H9 (cell line): ENCODE measurements at regions not wholly inside any gene's neighbourhood (a gene's known extent, or its start where the extent isn't known, plus 50 kb on each side); places are given as distances from the start of the nearest gene placed in this dataset.

Experiments
- DNase-seq: peaks from one replicate; pipeline ENCODE4 v3.0.0-alpha.2; 2017
- H2AFZ ChIP-seq: one replicate; pipeline ENCODE4 v1.6.1; 2013; ENCODE audit warnings: mild to moderate bottlenecking, low read length, control low read depth, moderate library complexity
- H2AK5ac ChIP-seq: 2 replicates; pipeline ENCODE4 v1.6.1; 2013; ENCODE audit warnings: low read length, control low read depth, mixed read lengths; ENCODE audit not compliant: insufficient read length
- H2BK120ac ChIP-seq: one replicate; pipeline ENCODE4 v1.6.1; 2013; ENCODE audit warnings: low read depth, mild to moderate bottlenecking, low read length, control low read depth, inconsistent platforms; ENCODE audit not compliant: poor library complexity, severe bottlenecking
- H2BK12ac ChIP-seq: 2 replicates; pipeline ENCODE4 v1.6.1; 2013; ENCODE audit warnings: low read length, control low read depth, mixed read lengths, low read depth; ENCODE audit not compliant: insufficient read length
- H2BK15ac ChIP-seq: 2 replicates; pipeline ENCODE4 v1.6.1; 2013; ENCODE audit warnings: low read depth, low read length, control low read depth
- H2BK20ac ChIP-seq: one replicate; pipeline ENCODE4 v1.6.1; 2013; ENCODE audit warnings: low read depth, mild to moderate bottlenecking, low read length, control low read depth, inconsistent platforms; ENCODE audit not compliant: poor library complexity, severe bottlenecking
- H2BK5ac ChIP-seq: 2 replicates; pipeline ENCODE4 v1.6.1; 2013; ENCODE audit warnings: low read length, control low read depth, mixed read lengths; ENCODE audit not compliant: insufficient read length
- H3K14ac ChIP-seq: 2 replicates; pipeline ENCODE4 v1.6.1; 2013; ENCODE audit warnings: low read length, control low read depth; ENCODE audit not compliant: insufficient read depth
- H3K18ac ChIP-seq: 2 replicates; pipeline ENCODE4 v1.6.1; 2013; ENCODE audit warnings: low read depth, mild to moderate bottlenecking, mixed read lengths, low read length, control low read depth; ENCODE audit not compliant: insufficient read length
- H3K23ac ChIP-seq: 2 replicates; pipeline ENCODE4 v1.6.1; 2013; ENCODE audit warnings: low read length, control low read depth, mixed read lengths, low read depth; ENCODE audit not compliant: insufficient read length
- H3K23me2 ChIP-seq: 2 replicates; pipeline ENCODE4 v1.6.1; 2013; ENCODE audit warnings: low read depth, mild to moderate bottlenecking, mixed read lengths, low read length, control low read depth; ENCODE audit not compliant: insufficient read length, poor library complexity, severe bottlenecking
- H3K27ac ChIP-seq: 2 replicates; pipeline ENCODE4 v1.5.1; 2013; ENCODE audit warnings: low read length, control low read depth, mixed read lengths, low read depth; ENCODE audit not compliant: insufficient read length
- H3K27me3 ChIP-seq: 2 replicates; pipeline ENCODE4 v1.6.1; 2013; ENCODE audit warnings: low read length, control low read depth, inconsistent platforms; ENCODE audit not compliant: insufficient read depth
- H3K4ac ChIP-seq: 2 replicates; pipeline ENCODE4 v1.6.1; 2013; ENCODE audit warnings: low read depth, mild to moderate bottlenecking, control low read depth, inconsistent platforms, low read length, moderate library complexity
- H3K4me1 ChIP-seq: 2 replicates; pipeline ENCODE4 v1.6.1; 2013; ENCODE audit warnings: low read length, control low read depth, inconsistent platforms; ENCODE audit not compliant: insufficient read depth
- H3K4me2 ChIP-seq: 2 replicates; pipeline ENCODE4 v1.6.1; 2013; ENCODE audit warnings: low read length, control low read depth, mixed read lengths; ENCODE audit not compliant: insufficient read length, insufficient read depth
- H3K56ac ChIP-seq: 2 replicates; pipeline ENCODE4 v1.6.1; 2013; ENCODE audit warnings: low read depth, mild to moderate bottlenecking, mixed read lengths, low read length, control low read depth; ENCODE audit not compliant: insufficient read length
- H3K79me1 ChIP-seq: 2 replicates; pipeline ENCODE4 v1.6.1; 2013; ENCODE audit warnings: low read depth, mild to moderate bottlenecking, moderate library complexity, low read length, control low read depth, inconsistent platforms; ENCODE audit not compliant: insufficient read depth, poor library complexity, severe bottlenecking
- H3K79me2 ChIP-seq: 2 replicates; pipeline ENCODE4 v1.6.1; 2013; ENCODE audit warnings: low read length, control low read depth, inconsistent platforms; ENCODE audit not compliant: insufficient read depth
- H3K9ac ChIP-seq: 2 replicates; pipeline ENCODE4 v1.6.1; 2013; ENCODE audit warnings: low read length, control low read depth, mixed read lengths; ENCODE audit not compliant: insufficient read length; ENCODE audit errors: extremely low read depth
- H3K9me3 ChIP-seq: one replicate; pipeline ENCODE4 v1.6.1; 2013; ENCODE audit warnings: low read depth, low read length, inconsistent platforms; ENCODE audit not compliant: control insufficient read depth
- H3T11ph ChIP-seq: one replicate; pipeline ENCODE4 v1.6.1; 2013; ENCODE audit warnings: mild to moderate bottlenecking, low read length, control low read depth, inconsistent platforms
- H4K20me1 ChIP-seq: one replicate; pipeline ENCODE4 v1.6.1; 2013; ENCODE audit not compliant: control insufficient read depth, insufficient read length, insufficient read depth
- H4K5ac ChIP-seq: 2 replicates; pipeline ENCODE4 v1.6.1; 2013; ENCODE audit warnings: low read depth, mild to moderate bottlenecking, mixed read lengths, low read length, control low read depth; ENCODE audit not compliant: insufficient read length
- H4K8ac ChIP-seq: replicated peaks from 2 replicates; pipeline ENCODE4 v1.6.1; 2013; ENCODE audit warnings: low read length, control low read depth, mixed read lengths, low read depth; ENCODE audit not compliant: insufficient read length
- H4K91ac ChIP-seq: 2 replicates; pipeline ENCODE4 v1.6.1; 2013; ENCODE audit warnings: low read depth, mild to moderate bottlenecking, moderate library complexity, mixed read lengths, low read length, control low read depth; ENCODE audit not compliant: insufficient read length
- H3K27ac Mint-ChIP-seq, 3 experiments: 2 replicates in 2 of 3; 3 replicates in 1 of 3; pipeline ENCODE4 v1.8.0; 2020 to 2021; ENCODE audit warnings: mixed read lengths in 3 of 3, mild to moderate bottlenecking in 1 of 3, moderate library complexity in 1 of 3
- H3K27me3 Mint-ChIP-seq: 2 replicates; pipeline ENCODE4 v1.8.0; 2021; ENCODE audit warnings: low read depth, mild to moderate bottlenecking, moderate library complexity, mixed read lengths
- H3K36me3 Mint-ChIP-seq, 3 experiments: 2 replicates in 2 of 3; 3 replicates in 1 of 3; pipeline ENCODE4 v1.8.0; 2020 to 2021; ENCODE audit warnings: low read depth in 3 of 3, mixed read lengths in 3 of 3; ENCODE audit not compliant: insufficient read depth in 1 of 3
- H3K4me1 Mint-ChIP-seq, 2 experiments: 2 replicates each; pipeline ENCODE4 v1.8.0; 2020; ENCODE audit warnings: mixed read lengths in 2 of 2
- H3K4me3 Mint-ChIP-seq, 2 experiments: 2 replicates in 1 of 2; 3 replicates in 1 of 2; pipeline ENCODE4 v1.8.0; 2020 to 2021; ENCODE audit warnings: mild to moderate bottlenecking in 2 of 2, mixed read lengths in 2 of 2, moderate library complexity in 1 of 2
- H3K9me3 Mint-ChIP-seq, 2 experiments: 2 replicates in 1 of 2; 3 replicates in 1 of 2; pipeline ENCODE4 v1.8.0; 2020; ENCODE audit warnings: mild to moderate bottlenecking in 2 of 2, mixed read lengths in 2 of 2, moderate library complexity in 1 of 2
- CTCF ChIP-seq: fragments of 200-600 bp; sonication (generic); conservative IDR thresholded peaks from 3 replicates; pipeline ENCODE4 v1.8.0; 2021; ENCODE audit warnings: antibody characterized with exemption, mild to moderate bottlenecking
- WGBS: extraction: QIAGEN DNeasy Blood & Tissue Kit; methylation state at CpG from one replicate; pipeline ENCODE4 v1.1.7; 2013; ENCODE audit warnings: missing lambda C conversion rate, low lambda C conversion rate, mixed read lengths; ENCODE audit not compliant: insufficient read length; ENCODE audit errors: extremely low coverage; 5-methylcytosine and 5-hydroxymethylcytosine counted together

- Histone ChIP-seq H4K20me1 (no peaks in the 10 kb centered on the region), H3K4me1 (no peaks in the 10 kb centered on the region), H3K56ac (no peak overlapping the region), H3K18ac (no peak overlapping the region), H2BK12ac (no peak overlapping the region), H2BK15ac (no peak overlapping the region), H3K79me2 (no peaks in the 10 kb centered on the region), H3K4me2 (no peak overlapping the region), H3K27me3 (no peaks in the 10 kb centered on the region), H2AK5ac (no peak overlapping the region), H3K23me2 (no peaks in the 10 kb centered on the region), H4K91ac (no peak overlapping the region), H3K9ac (no peak overlapping the region), H3K9me3 (no peaks in the 10 kb centered on the region), H3T11ph (no peak overlapping the region), H3K4ac (no peak overlapping the region), H3K27ac (no peak overlapping the region), H3K14ac (no peak overlapping the region), H2AFZ (no peak overlapping the region), H2BK5ac (no peak overlapping the region), H3K79me1 (no peaks in the 10 kb centered on the region), H4K5ac (no peak overlapping the region), H2BK120ac (no peak overlapping the region), H4K8ac (no peak overlapping the region), H3K23ac (no peak overlapping the region), H2BK20ac (no peak overlapping the region)
- TF ChIP-seq CTCF, result no peak
- no CpG with 5 or more reads among the region's 14 CpGs for WGBS
- Mint-ChIP-seq H3K27ac (no peak overlapping the region), H3K36me3 (no peaks in the 10 kb centered on the region; a peak in 1 of 7 replicates), H3K9me3 (no peaks in the 10 kb centered on the region; a peak in 3 of 5 replicates), H3K4me3 (no peak overlapping the region), H3K4me1 (no peaks in the 10 kb centered on the region), H3K27me3 (peaks cover 4% of the 10 kb centered on the region; the same call in 1 of the 2 replicates)
- DNase-seq, result no peak
Measured at GRCh38 chr18:75621818-75622217, 194.3 kb upstream of the SMIM21 start.
